ENCODE measurements at regions not wholly inside any gene's neighbourhood (a gene's known extent, or its start where the extent isn't known, plus 50 kb on each side); places are given as distances from the start of the nearest gene placed in this dataset.

GRCh38 chr2:206845877-206846276 is 80.5 kb downstream of the FASTKD2 start:
- no peak for DNase-seq (ENCODE audit: low spot score)

DNA sequence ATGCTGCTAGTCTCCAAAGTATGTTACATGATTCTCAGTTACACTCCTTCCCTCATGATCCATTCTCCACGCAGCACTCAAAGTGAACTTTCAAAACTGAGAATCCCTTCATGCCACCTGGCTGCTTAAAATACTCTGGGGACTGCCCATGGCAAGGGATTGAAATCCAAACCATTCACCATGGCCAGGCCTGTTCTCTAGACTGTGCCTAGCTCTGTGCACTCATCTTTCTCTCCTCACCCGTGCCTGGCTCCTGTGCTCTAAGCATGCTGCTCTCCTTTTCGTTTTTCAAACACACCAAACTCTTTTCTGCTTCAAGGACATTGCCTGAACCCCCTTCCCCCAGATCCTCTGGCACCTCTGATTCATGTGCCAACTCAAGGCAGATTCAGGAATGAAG is 80.9 kb downstream of the FASTKD2 start:
- no peak for DNase-seq (ENCODE audit: low spot score)

DNA sequence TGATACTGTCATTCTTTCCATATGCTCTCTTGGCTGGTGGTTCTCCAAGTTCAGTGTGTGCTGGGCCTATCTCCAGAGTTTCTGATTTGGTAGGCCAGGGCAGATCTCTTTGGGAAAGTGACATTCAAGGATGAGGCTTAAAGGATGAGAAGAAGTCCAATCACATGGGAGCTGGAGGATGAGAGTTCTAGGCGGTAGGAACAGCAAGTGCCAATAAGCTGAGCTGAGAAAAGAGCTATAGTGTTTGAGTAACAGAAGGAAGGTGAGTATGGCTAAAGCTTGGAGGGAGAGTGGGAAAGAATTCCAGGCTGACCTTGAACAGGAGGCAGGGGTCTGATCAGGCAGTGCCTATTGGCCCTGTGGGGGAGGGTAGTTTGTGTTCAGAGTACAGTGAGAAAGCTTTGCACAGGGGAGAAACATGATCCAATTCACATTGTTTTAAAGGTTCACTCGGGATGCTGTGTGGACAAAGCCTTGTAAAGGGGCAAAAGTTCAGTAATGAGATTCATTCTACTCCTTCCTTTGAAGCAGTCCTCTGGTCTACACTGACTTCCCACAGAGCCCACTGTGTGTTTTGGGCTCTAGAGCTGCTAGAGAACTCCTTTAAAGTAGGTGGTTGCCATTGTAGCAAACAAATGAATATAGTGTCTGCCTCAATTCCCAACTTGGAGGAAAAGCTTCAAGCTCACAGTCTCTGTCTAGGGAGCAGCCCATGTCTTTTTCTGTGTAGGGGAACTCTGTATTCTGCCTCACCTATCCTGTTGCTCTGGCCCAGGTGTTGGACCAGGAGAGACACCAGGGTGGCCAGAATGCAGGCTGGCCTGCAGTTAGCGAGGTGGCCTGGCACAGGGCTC is 81.8 kb downstream of the FASTKD2 start:
- peak; percentile 8 for DNase-seq (ENCODE audit: low spot score)

- no peak for DNase-seq (ENCODE audit: low spot score)
Observed at GRCh38 chr2:206850369-206850768, 85.0 kb downstream of the FASTKD2 start.

DNA sequence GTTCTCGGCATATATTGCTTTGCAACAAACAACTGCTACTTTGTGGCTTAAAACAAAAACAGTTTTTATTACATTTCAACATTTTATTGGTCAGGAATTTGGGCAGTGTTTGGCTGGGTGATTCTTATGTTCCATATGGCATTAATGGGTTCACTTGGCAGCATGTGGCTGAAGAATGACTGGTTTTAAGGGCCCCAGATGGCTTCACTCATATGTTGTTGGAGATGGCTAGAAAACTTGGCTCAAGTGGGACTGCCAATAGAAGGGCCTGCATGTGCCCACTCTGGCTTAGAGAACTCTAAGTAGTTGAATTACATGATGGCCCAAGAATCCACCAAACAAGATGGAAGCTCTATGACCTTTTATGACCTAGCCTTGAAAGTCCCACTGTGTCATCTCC is 86.1 kb downstream of the FASTKD2 start:
- DNase-seq (ENCODE audit: low spot score), result no peak

DNA sequence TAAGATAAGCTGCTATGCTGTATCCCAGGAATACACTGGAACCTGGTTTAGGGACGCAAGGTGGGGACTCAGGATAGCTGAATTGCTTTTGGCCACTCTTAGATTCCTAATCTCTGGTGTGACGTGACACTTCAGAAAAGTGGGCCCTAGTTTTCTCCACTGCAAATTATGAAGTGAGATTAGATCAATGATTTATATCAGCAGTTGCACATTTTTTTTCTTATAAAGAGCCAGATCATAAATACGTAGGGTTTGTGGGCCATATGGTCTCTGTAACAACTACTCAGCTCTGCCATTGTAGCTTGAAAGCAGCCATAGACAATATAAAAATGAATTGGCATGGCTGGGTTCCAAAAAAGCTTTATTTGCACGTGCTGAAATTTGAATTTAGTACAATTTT is 85.4 kb upstream of the CPO start:
- no peak for DNase-seq (ENCODE audit: low spot score)

DNA sequence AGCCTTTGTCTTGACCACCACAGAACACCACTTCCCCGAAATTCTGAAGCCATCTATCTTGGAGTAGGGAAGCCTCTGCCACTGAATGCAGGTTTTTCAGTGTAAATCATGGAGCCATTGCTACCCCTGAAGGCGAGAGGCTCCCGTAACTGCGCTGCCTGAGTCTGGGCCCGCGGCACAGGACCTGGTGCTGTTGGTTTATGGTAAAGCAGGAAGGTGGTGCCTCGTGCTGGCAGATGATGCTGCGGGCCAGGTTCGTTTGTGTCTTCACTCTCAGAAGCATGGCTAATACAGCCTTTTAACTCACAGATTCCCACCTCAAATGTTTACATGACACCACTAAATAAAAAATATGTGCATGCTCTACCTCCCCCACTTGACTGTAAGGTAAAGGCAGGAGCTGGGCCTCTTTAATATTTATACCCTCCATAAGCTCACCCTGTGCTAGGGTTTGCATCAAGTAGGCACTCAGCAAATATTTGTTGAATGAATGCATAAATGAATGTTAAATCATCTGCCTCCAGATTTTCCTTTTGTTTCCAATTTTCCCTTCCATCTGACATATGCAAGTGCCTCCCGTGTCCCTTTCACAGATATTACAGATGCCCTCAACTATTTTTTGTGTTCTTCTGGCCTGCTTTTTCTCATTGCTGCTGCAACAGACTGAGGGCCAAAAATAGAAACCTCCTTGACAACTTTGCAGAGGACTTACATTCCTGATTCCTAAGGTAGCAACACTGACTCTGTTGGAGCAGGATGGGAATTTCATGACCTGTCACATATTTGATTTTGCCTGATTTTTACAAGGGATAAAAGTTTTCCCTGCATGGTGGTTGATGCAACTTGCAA is 83.5 kb upstream of the CPO start:
- DNase-seq (ENCODE audit: low spot score), result no peak

DNA sequence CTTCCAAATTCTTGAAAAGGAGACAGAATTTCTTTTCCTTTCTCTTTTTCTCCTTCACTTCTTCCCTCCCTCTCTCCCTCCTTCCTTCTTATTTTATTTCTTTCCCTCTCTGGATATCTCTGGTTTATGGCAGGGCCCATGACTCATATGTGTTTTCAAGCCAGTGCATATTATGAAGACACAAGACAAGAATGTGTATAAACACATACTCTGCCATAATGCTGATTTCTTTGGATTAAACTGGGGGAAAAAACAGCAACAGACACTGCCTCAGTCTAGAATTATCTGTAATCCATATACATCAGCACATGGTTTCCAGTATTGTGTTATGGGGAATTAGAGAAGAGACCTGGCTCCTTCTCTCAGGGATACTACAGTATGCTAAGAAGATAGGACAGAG is 82.8 kb upstream of the CPO start:
- DNase-seq (ENCODE audit: low spot score), result no peak

GRCh38 chr2:206858687-206859329 is 80.5 kb upstream of the CPO start:
- DNase-seq (ENCODE audit: low spot score), result no peak

- DNase-seq (ENCODE audit: low spot score), result no peak
Observed at GRCh38 chr2:206859330-206859739, 80.0 kb upstream of the CPO start.

GRCh38 chr2:206863196-206863595 is 76.1 kb upstream of the CPO start:
- no peak for DNase-seq (ENCODE audit: low spot score)

DNA sequence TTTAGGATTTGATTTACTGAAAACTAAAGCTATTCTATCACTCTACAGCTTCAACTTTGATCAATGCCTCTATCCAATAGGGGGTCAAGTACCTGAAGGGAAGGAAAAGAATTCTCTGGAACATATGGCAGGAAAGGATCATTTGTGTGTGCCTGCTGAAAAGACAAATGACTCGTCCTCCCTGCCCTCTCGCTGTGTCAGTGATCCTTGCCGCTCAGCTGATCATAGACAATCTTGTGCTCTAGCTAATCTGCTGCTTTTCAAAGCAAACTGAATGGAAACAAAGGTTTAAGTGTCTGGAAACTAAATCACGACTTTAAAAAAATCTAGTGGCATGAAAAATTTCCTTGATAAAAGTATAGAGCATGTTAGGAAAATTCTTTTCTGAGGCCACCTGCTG is 75.6 kb upstream of the CPO start:
- DNase-seq (ENCODE audit: low spot score), result no peak

DNA sequence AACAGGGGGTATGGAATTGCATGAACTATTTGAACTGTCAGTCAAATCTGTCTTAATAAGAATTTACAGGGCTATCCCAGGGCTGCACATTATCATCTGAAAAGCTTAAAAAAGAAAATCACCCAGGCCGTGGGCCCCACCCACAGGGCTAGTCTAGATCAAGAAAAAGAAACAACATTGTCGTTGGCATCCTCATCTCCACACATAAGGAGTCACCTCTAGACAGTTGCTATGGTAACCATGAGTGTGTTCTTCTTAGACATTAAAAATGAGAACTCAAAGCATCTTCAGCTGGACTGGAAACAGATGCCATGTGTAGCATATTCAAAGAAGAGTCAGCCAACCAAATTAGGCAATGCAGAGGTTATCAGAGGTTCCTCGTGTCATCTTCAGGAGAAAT is 72.3 kb upstream of the CPO start:
- DNase-seq (ENCODE audit: low spot score), result no peak

GRCh38 chr2:206869824-206870495 is 69.4 kb upstream of the CPO start:
- no peak for DNase-seq (ENCODE audit: low spot score)

DNA sequence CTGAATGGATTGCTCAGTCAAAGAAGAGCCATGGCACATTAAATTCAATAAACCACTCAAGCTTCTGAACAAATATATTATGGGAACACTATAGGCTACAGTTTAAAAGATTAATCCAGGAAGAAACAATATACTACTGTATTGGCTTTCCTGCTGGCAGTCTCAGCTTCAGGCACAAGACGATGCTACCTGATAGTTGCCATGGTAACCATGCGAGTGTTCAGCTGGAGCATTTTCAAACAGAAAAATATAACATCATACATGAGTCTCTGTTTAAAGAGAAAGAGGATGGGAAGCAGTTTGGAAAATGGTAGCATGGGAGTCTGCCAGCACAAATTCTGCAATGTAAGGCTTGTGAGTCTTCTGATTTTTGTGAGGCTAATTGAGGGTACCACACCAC is 65.9 kb upstream of the CPO start:
- DNase-seq (ENCODE audit: low spot score), result no peak

- no peak for DNase-seq (ENCODE audit: low spot score)
Observed at GRCh38 chr2:206875701-206876100, 63.6 kb upstream of the CPO start.

DNA sequence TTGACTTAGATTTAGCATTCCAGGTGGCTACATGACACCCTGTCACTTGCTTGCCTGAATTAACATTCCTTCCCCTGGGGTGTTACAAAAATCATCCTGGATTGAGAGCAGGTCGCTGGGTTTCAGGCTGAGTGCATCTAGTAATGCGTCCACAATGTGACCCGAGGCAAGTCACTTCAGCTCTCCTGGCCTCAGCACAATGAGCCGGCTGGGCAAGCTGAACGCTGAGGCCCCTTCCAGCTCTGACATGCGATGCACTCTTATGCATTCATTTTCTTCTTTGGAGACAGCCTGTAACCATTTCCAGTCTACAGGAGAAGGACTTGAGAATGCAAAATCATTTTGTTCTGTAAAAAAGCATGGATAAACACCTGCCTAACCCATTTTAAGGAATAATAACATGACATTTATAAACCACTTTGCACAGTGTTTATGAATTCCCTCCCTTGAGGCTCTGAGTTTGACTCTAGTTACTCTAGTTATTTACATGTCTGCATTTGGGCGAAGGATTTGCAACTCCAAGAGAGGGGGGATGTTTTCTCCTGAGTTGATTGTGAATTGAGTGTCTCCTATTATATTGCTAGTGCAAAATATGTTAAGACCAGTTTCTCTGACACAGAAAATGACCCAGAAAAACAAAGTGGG is 63.0 kb upstream of the CPO start:
- DNase-seq (ENCODE audit: low spot score), result no peak

DNA sequence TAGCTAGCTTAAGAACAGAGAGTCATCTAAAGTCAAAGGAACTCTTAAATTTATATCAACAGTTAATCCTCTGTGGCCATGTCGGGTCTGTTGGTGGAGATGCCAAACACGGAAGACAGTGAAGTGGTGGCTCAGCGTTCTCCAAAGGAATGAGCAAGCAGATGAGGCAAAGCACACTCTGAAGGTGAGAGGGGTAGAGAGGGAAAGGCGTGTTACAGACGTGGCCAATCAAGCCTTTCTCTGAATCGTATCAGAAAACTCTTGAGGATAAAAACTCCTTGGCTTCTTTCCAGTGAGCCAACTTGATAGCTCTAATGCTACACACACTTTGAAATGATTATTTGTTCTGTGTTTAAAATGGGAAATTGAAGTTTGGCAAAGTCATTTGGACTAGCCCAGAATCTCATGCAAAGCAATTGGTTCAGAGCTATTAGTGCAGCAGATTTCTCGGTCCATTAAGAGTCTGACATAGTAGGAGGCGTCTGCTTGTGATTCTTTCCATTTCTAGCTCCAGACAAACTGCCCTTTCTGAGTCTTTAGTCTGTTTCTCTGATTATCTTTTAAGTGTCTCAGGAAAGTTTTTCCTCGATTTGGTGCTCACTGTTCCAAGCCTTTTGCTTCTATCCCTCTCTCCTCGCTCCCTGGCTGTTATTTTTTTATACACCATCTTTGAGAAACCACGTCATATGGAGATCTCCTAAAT is 57.5 kb upstream of the CPO start:
- no peak for DNase-seq (ENCODE audit: low spot score)

DNA sequence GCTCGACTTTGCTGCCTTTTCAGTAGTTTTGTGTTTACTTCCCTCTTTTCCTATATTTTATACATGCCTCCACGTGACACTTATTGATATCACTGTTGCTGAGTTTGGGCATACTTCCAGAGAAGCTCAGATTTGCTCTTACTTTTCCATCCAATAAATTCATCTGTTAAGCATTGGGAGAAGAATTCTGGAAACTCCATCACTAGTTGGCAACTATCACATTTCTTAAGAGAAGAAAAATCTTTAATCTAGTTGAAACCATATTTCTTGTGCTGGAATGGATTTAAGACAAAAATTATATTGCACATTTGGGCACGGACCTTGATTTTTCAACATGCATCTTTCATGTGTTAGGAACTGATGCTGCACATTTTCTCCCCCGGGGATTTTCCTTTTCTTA is 52.6 kb upstream of the CPO start:
- no peak for DNase-seq (ENCODE audit: low spot score)

DNA sequence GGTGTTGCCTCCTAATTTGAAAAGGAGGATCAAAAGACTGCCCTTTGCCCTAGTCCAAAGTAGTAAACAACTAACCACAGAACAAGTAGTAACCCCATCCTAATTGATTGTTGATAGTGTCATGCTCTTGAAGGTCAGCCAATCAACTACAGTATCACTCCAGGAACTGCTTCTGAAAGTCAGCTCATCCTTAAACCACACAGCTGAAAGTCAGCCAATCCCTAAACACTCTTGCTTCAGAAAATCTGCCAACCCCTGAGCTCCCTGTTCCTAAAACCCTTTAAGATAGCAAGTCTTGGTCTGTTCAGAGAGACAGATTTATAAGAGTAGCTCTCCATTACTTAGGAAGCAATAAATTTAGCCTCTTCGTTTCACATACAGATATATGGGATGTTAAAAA is 51.6 kb upstream of the CPO start:
- DNase-seq (ENCODE audit: low spot score), result no peak
